Esophagus squamous epithelium (tissue), 5 donors: ENCODE measurements at regions not wholly inside any gene's neighbourhood (a gene's known extent, or its start where the extent isn't known, plus 50 kb on each side); places are given as distances from the start of the nearest gene placed in this dataset.

ENCODE experiments used
- DNase-seq: peaks from one replicate; lab custom pipeline; 2025; lab: John Stamatoyannopoulos, UW
- H3K27ac ChIP-seq, 4 donors: fragments of 200-600 bp; sonication (generic); one replicate each; pipeline ENCODE4 v1.5.1; 2016 to 2019; ENCODE audit warnings: mild to moderate bottlenecking in 1 of 4
- H3K27me3 ChIP-seq, 4 donors: fragments of 200-600 bp; sonication (generic); 1 replicate in 3 of 4; 2 replicates in 1 of 4; pipeline versions ENCODE4 v1.5.1 to v1.6.0; 2017 to 2021; ENCODE audit warnings: antibody characterized with exemption in 1 of 4
- H3K36me3 ChIP-seq, 3 donors: fragments of 200-600 bp; sonication (generic); one replicate each; pipeline ENCODE4 v1.5.1; 2016 to 2019
- H3K4me1 ChIP-seq, 3 donors: fragments of 200-600 bp; sonication (generic); one replicate each; pipeline ENCODE4 v1.5.1; 2017 to 2019
- H3K4me3 ChIP-seq, 4 donors: fragments of 200-600 bp; sonication (generic); 1 replicate in 3 of 4; 2 replicates in 1 of 4; pipeline ENCODE4 v1.5.1; 2016 to 2019; ENCODE audit warnings: mild to moderate bottlenecking in 2 of 4, moderate library complexity in 1 of 4
- H3K9me3 ChIP-seq, 3 donors: fragments of 200-600 bp; sonication (generic); one replicate each; pipeline ENCODE4 v1.5.1; 2016 to 2019
- CTCF ChIP-seq, 6 experiments: fragments of 450-650 bp in 4 of 6; fragments of 200-600 bp in 2 of 6; sonication (generic) in 2 of 6; IDR thresholded peaks; one replicate each; pipeline ENCODE4 v1.5.1; 2016 to 2019; ENCODE audit warnings: antibody characterized with exemption in 6 of 6, mild to moderate bottlenecking in 4 of 6, moderate library complexity in 4 of 6
- POLR2A ChIP-seq, 4 donors: fragments of 450-650 bp; IDR thresholded peaks; one replicate each; pipeline ENCODE4 v1.6.1; 2017; ENCODE audit warnings: antibody characterized with exemption in 4 of 4, mild to moderate bottlenecking in 4 of 4, moderate library complexity in 3 of 4
- WGBS, 2 donors: methylation state at CpG; one replicate each; pipeline ENCODE4 v1.1.5; 2018; 5-methylcytosine and 5-hydroxymethylcytosine counted together
- intact Hi-C: fragments of 100-400 bp; cut with DNase I; formaldehyde crosslinking; loops from one replicate; pipeline ENCODE4 v1.15.0; 2022
- donor health status: DM: yes; HTN: yes; CAD: no.

GRCh38 chr3:150068440-150069153 lies 97.9 kb upstream of the PFN2 start:
- Histone ChIP-seq H3K27me3 (peaks cover 0 to 17% (median 0%) of the 10 kb centered on the region in 4 donors), H3K4me1 (no peaks in the 10 kb centered on the region), H3K36me3 (no peaks in the 10 kb centered on the region), H3K4me3 (no peak overlapping the region), H3K27ac (no peak overlapping the region), H3K9me3 (no peaks in the 10 kb centered on the region)
- 53 to 64% methylated on average over 7 of the region's 7 CpGs for WGBS, 2 donors
- no peak for DNase-seq
- intact Hi-C loops: no loop called here
- TF ChIP-seq POLR2A (IDR thresholded peaks at IDR 0.05): no peak
- TF ChIP-seq CTCF (IDR thresholded peaks at IDR 0.05): no peak

- H3K36me3 ChIP-seq: no peaks in the 10 kb centered on the region
- peaks cover 0 to 7% (median 0%) of the 10 kb centered on the region in 3 donors for H3K4me1 ChIP-seq
- DNase-seq: no peak
- WGBS, 2 donors: 62 to 73% methylated on average over 2 to 3 of the region's 3 CpGs
- TF ChIP-seq CTCF (IDR thresholded peaks at IDR 0.05) (no peak), POLR2A (IDR thresholded peaks at IDR 0.05) (no peak)
- no peak overlapping the region for H3K4me3 ChIP-seq
- H3K27me3 ChIP-seq: peaks cover 0 to 17% (median 0%) of the 10 kb centered on the region in 4 donors
- no peaks in the 10 kb centered on the region for H3K9me3 ChIP-seq
- H3K27ac ChIP-seq: no peak overlapping the region
- intact Hi-C loops: no loop called here
Measured at GRCh38 chr3:150067561-150067960, 96.9 kb upstream of the PFN2 start.

GRCh38 chr3:150064971-150065370 lies 94.3 kb upstream of the PFN2 start:
- no peak for TF ChIP-seq CTCF (IDR thresholded peaks at IDR 0.05)
- TF ChIP-seq POLR2A (IDR thresholded peaks at IDR 0.05): no peak
- Histone ChIP-seq H3K4me3 (no peak overlapping the region), H3K27me3 (peaks cover 0 to 15% (median 0%) of the 10 kb centered on the region in 4 donors), H3K27ac (no peak overlapping the region), H3K4me1 (peaks cover 0 to 20% (median 0%) of the 10 kb centered on the region in 3 donors), H3K9me3 (no peaks in the 10 kb centered on the region), H3K36me3 (no peaks in the 10 kb centered on the region)
- DNase-seq: no peak
- WGBS, 2 donors: 77 to 92% methylated on average over 2 of the region's 2 CpGs
- intact Hi-C loops: no loop called here

- intact Hi-C loops: no loop called here
- Histone ChIP-seq H3K36me3 (no peaks in the 10 kb centered on the region), H3K27me3 (peaks cover 0 to 9% (median 0%) of the 10 kb centered on the region in 4 donors), H3K4me3 (no peak overlapping the region), H3K4me1 (peaks cover 0 to 20% (median 0%) of the 10 kb centered on the region in 3 donors), H3K9me3 (no peaks in the 10 kb centered on the region), H3K27ac (peak overlapping the region in 2 of 4 donors; percentile 68 to 71)
- no peak for DNase-seq
- 67 to 89% methylated on average over 1 of the region's 1 CpG for WGBS, 2 donors
- TF ChIP-seq CTCF (IDR thresholded peaks at IDR 0.05) (no peak), POLR2A (IDR thresholded peaks at IDR 0.05) (no peak)
Measured at GRCh38 chr3:150063237-150063636, 92.5 kb upstream of the PFN2 start.

GRCh38 chr3:150062492-150062891 lies 91.8 kb upstream of the PFN2 start:
- 14 to 20% methylated on average over 6 of the region's 6 CpGs for WGBS, 2 donors
- intact Hi-C loops: no loop called here
- peaks cover 0 to 20% (median 0%) of the 10 kb centered on the region in 3 donors for H3K4me1 ChIP-seq
- no peak for DNase-seq
- peaks cover 0 to 3% (median 0%) of the 10 kb centered on the region in 4 donors for H3K27me3 ChIP-seq
- TF ChIP-seq POLR2A (IDR thresholded peaks at IDR 0.05) (no peak), CTCF (IDR thresholded peaks at IDR 0.05) (no peak)
- peak overlapping the region in 2 of 4 donors; percentile 15 to 51 for H3K4me3 ChIP-seq
- no peaks in the 10 kb centered on the region for H3K9me3 ChIP-seq
- H3K36me3 ChIP-seq: no peaks in the 10 kb centered on the region
- peak overlapping the region in 3 of 4 donors; percentile 43 to 71 (median 68) for H3K27ac ChIP-seq
